ENCODE measurements at regions not wholly inside any gene's neighbourhood (a gene's known extent, or its start where the extent isn't known, plus 50 kb on each side); places are given as distances from the start of the nearest gene placed in this dataset.

DNA sequence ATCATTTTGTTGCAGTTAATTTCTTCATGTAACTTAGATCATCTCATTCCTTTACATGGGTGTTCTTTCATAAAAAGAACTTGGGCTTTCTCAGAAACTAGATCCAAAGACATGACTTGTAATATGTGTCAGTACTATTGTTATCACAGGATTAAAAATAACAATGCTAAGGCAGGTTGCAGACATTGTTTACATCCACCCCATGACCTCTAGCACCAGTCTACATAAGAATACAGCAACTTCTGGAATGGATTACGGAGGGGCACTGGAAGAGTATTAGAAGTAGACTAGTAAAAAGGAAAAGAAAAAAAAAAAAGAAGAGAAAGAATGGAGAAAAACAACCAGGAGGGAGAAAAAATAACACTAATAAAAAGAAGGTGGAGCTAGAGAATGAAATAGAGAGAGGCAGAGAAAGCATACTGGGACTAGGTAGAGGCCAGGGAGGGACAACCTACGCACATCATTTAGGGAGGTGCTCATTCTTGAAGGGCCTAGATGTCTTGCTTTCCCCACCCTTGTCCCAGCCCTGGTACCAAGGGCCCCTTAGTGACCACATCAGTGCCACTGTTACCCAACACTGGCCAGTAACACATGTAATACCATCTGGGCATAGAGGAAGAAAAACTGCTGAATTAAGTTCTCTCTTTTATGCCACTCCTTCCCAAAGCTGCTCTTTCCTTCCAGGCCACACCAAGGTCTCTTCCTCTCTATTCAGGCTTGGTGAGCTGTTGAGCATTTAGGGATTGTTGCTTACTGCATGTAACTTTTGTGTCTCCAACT, 70.6 kb upstream of the KLF7 start:
- no CpG with 5 or more reads among the region's 2 CpGs for whole genome bisulfite sequencing, 2 experiments (ENCODE audit: extremely low coverage in 2 of 2, insufficient read length in 1 of 2)
- ATAC-seq (ENCODE audit: low read depth) (no peak), DNase-seq (no peak)
- Histone ChIP-seq H2BK120ac (ENCODE audit: low read depth, low read length) (peak overlapping the region; percentile 63), H3K4ac (ENCODE audit: low read depth, low read length) (peak overlapping the region; percentile 37), H3K18ac (ENCODE audit: low read depth, low read length) (peak overlapping the region; percentile 30; the same call in 1 of the 2 replicates), H3K9ac (ENCODE audit: low read depth, low read length) (no peak overlapping the region), H3K36me3 (ENCODE audit: control insufficient read depth, insufficient read depth, low read length) (no peaks in the 10 kb centered on the region), H3K9me1 (ENCODE audit: insufficient read depth, low read length) (peaks cover 28% of the 10 kb centered on the region), H3K56ac (ENCODE audit: extremely low read depth, insufficient read depth, low read length) (no peak overlapping the region), H2BK20ac (ENCODE audit: low read depth, low read length) (peak overlapping the region; percentile 73), H3K4me2 (ENCODE audit: low read depth, low read length) (no peak overlapping the region), H4K5ac (ENCODE audit: low read depth, low read length) (peak overlapping the region; percentile 11; the same call in 1 of the 2 replicates), H3K27me3 (ENCODE audit: control insufficient read depth, insufficient read depth, low read length) (no peaks in the 10 kb centered on the region), H3K9me3 (ENCODE audit: control insufficient read depth, insufficient read depth, low read length) (no peaks in the 10 kb centered on the region), H4K8ac (ENCODE audit: low read depth in 2 of 2, low read length in 2 of 2) (peak overlapping the region in 1 of 2 experiments; percentile 26; a peak in 2 of 4 replicates), H4K91ac (ENCODE audit: insufficient read depth, low read depth, low read length) (peak overlapping the region; percentile 55), H2AFZ (replicated peaks; ENCODE audit: low read length, poor library complexity) (no peak overlapping the region), H2BK15ac (ENCODE audit: low read depth, low read length) (peak overlapping the region; percentile 62; the same call in 2 of the 3 replicates), H3K14ac (replicated peaks; ENCODE audit: low read depth, low read length) (0 out of 2 replicates have a peak overlapping the region, but pooled peaks have one; percentile 30), H3K27ac (ENCODE audit: insufficient read depth, low read length) (no peak overlapping the region), H2AK5ac (ENCODE audit: low read depth, low read length) (peak overlapping the region; percentile 87), H3K23ac (ENCODE audit: low read depth, low read length) (0 out of 2 replicates have a peak overlapping the region, but pooled peaks have one; percentile 39), H4K20me1 (ENCODE audit: insufficient read depth, low read length) (no peaks in the 10 kb centered on the region), H3K79me1 (ENCODE audit: low read depth in 1 of 2, low read length in 2 of 2) (peaks cover 15 to 29% of the 10 kb centered on the region in 2 experiments; a peak in 3 of 4 replicates), H3K4me3 (ENCODE audit: insufficient read depth, low read depth, low read length) (no peak overlapping the region), H2AK9ac (replicated peaks; ENCODE audit: low read depth, low read length, poor library complexity) (peak overlapping the region; percentile 50), H2BK5ac (ENCODE audit: low read depth, low read length, poor library complexity, severe bottlenecking) (peak overlapping the region; percentile 39), H3K4me1 (ENCODE audit: control insufficient read depth, insufficient read depth, low read length) (peaks cover 28% of the 10 kb centered on the region)
- dilution Hi-C loops (cut with HindIII; ENCODE audit: low sequenced_read_pairs, unreplicated experiment) (no loop called here), intact Hi-C loops (cut with micrococcal nuclease) (no loop called here), in situ Hi-C loops (cut with MboI; ENCODE audit: low sequenced_read_pairs) (loop anchor here (5.0 kb wide), 1 partner anchor 69 kb away; the partner anchor contains the start of gene KLF7)
- CTCF ChIA-PET = interaction anchor here (0.6 to 1.5 kb wide), 2 partner anchors 15 to 70 kb away, joined by 3 read pairs; partner anchors contain the start of gene KLF7
- POLR2A ChIA-PET (ENCODE audit: unreplicated experiment) = no interaction called here
- TF ChIP-seq RCOR1 (IDR thresholded peaks at IDR 0.05; ENCODE audit: insufficient replicate concordance, low read length) (no peak), CHD1 (IDR thresholded peaks at IDR 0.05; ENCODE audit: low read depth, low read length) (no peak)
- BruUV-seq (replicated peaks) = no TSS peak

Measured in IMR-90 (cell line).